NOMO-1 (cell line): ENCODE measurements at regions not wholly inside any gene's neighbourhood (a gene's known extent, or its start where the extent isn't known, plus 50 kb on each side); places are given as distances from the start of the nearest gene placed in this dataset.
"Not testable (repeated sequence)": the region's sequence is repeated elsewhere in the genome, so short reads cannot be mapped to it uniquely, and the experiment has no call there.

ENCODE experiments used
- DNase-seq, 2 experiments: peaks; one replicate each; lab custom pipeline; 2025; ENCODE audit not compliant: unreplicated experiment in 2 of 2; lab: John Stamatoyannopoulos, UW

- no peak for DNase-seq
These were observed 50.6 kb upstream of the ZMYND8 start for GRCh38 chr20:47406849-47407682.

- DNase-seq: no peak
These were observed 54.7 kb upstream of the ZMYND8 start for GRCh38 chr20:47411161-47411560.

GRCh38 chr20:47412083-47412482 lies 55.6 kb upstream of the ZMYND8 start:
- no peak for DNase-seq

- DNase-seq: no peak
These were observed 56.7 kb upstream of the ZMYND8 start for GRCh38 chr20:47413189-47413588.

GRCh38 chr20:47417245-47418068 lies 61.0 kb upstream of the ZMYND8 start:
- DNase-seq: no peak

- no peak for DNase-seq
These were observed 61.7 kb upstream of the ZMYND8 start for GRCh38 chr20:47418069-47418757.

GRCh38 chr20:47419953-47420514 lies 63.5 kb upstream of the ZMYND8 start:
- no peak for DNase-seq

GRCh38 chr20:47421076-47421475 lies 64.6 kb upstream of the ZMYND8 start:
- DNase-seq: peak in 1 of 2 experiments; percentile 22

GRCh38 chr20:47423586-47423985 lies 67.1 kb upstream of the ZMYND8 start:
- DNase-seq: no peak

GRCh38 chr20:47427067-47427466 lies 70.6 kb upstream of the ZMYND8 start:
- DNase-seq: no peak

GRCh38 chr20:47427746-47428145 lies 71.2 kb upstream of the ZMYND8 start:
- peak; percentile 35 to 44 for DNase-seq

GRCh38 chr20:47428164-47428563 lies 71.7 kb upstream of the ZMYND8 start:
- no peak for DNase-seq

- DNase-seq: no peak
These were observed 72.4 kb upstream of the ZMYND8 start for GRCh38 chr20:47428851-47429336.

- DNase-seq: no peak
These were observed 72.3 kb upstream of the NCOA3 start for GRCh38 chr20:47429409-47429808.

GRCh38 chr20:47430862-47431588 lies 70.7 kb upstream of the NCOA3 start:
- no peak for DNase-seq

GRCh38 chr20:47432834-47433210 lies 68.9 kb upstream of the NCOA3 start:
- no peak for DNase-seq

- DNase-seq: not testable (repeated sequence)
These were observed 67.4 kb upstream of the NCOA3 start for GRCh38 chr20:47434128-47434779.

- DNase-seq: peak; percentile 24 to 27
These were observed 63.0 kb upstream of the NCOA3 start for GRCh38 chr20:47438464-47439381.
